KG1 (cell line): ENCODE measurements at regions not wholly inside any gene's neighbourhood (a gene's known extent, or its start where the extent isn't known, plus 50 kb on each side); places are given as distances from the start of the nearest gene placed in this dataset.

Experiments
- DNase-seq: peaks from one replicate; lab custom pipeline; 2025; lab: John Stamatoyannopoulos, UW

GRCh38 chr5:103463261-103463660, 99.3 kb downstream of the NUDT12 start:
- no peak for DNase-seq

GRCh38 chr5:103461243-103461642, 101.3 kb downstream of the NUDT12 start:
- DNase-seq: no peak

DNA sequence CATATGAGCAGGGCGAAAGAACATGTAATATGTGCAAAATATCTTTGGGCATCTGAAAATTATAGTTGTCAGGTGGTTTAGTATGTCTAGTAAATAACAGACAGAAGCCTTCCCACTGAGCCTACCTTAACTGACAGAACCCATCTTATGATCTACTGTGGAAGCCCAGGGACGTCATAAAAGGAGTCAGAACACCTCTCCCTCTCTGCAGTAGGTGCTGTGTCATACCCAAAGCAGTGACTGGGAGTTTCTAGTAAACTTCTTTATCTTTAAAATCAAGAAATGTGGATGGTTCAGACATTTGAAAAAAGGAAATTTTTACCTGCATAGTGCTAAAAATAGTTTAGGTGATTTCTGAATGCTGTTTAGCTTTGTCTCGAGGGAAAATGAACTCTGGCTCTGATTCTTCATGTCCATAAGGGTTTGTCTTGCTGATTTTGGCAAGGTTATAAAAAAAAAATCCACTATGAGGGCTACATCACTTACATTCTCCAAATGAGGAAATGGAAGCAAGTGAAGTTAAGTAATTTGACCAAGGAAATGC, 104.0 kb downstream of the NUDT12 start:
- DNase-seq: no peak

DNA sequence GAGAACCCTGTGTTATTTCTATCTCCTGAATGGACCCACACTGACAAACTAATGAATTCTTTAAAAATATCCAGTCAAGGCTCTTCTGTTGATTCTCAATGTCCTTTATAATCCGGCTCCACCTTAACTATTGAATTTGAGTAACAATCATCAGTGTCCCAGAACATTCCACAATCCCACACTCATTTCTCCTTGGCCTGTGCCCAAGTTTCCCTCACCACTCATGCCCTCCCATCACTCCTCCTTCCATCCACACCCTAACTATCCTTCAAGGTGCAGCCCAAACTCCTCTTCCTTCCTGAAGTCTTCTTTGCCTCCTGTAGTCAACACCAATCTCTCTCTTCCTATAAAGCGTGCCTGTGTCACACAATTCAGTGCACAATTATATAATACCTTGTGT, 106.1 kb downstream of the NUDT12 start:
- no peak for DNase-seq

DNA sequence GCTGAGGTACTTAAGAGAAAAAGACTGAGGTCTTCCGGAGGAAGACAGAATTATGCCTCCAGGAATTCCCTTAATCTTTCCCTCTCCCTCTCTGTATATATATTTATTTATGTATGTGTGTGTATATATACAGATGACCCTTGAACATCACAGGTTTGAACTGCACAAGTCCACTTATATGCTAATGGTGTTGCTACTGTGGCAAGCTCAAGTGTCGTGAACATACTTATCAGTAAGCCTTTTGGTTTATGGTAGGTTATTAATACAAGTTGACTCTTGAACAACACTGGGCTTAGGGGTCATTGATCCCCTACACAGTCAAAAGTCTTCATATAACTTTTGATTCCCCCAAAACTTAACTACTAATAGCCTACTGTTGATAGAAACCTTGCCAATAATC, 106.8 kb downstream of the NUDT12 start:
- no peak for DNase-seq

DNA sequence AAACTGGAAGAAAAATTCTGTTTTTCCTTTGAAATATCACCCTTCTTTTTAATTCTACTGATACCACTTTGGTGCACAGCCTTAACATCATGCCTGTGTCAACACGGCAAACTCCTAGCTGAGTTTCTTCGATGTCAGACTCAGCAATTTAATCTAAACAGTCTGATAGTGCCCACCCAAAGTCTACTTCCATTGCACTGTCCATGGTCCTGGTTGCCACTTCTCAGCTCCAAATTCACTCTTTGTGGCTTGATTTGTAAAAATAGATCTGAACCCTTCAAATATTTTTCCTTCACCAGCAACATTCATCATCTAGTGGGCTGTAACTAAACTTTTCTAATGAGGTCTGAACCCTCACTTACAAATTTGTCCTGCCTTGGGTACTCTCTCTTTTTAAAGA, 107.8 kb downstream of the NUDT12 start:
- DNase-seq: no peak

DNA sequence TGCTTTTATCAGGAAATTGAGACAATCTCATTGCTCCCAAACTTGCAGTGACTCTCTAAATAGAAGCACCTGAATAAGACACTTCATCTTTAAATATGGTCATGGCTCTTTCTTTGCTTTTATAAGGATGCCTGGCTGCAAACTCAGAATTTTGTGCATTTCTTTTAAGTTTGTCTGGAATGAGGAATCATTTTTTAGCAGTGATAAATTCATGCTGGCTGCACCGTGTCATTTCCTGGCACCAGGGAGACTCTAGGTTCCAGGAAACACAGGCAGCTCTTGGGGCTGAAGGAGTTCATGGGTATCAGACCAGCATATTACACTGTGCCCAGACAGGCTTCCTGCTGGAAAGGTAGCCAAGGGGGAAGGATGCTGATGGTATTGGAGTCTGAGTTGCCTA, 109.9 kb downstream of the NUDT12 start:
- no peak for DNase-seq

DNA sequence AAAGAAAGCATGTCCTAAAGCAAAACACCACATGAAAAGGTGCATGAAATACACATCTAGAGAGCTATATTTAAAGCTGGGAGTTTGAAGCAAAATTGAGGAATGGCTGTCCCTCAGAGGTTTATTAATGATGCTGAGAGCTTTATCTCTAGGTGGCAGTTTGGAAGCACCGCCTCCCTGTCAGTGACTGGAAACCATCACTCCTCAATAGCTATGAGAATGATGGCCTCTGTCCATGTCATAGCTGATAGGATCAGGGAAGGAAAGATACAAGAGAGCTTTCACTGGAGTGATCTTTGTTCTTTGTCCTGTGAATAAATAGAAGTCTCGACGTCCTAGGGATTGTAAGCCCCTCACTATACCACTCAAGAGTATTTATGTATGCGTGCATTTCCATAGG, 110.5 kb downstream of the NUDT12 start:
- DNase-seq: no peak

DNA sequence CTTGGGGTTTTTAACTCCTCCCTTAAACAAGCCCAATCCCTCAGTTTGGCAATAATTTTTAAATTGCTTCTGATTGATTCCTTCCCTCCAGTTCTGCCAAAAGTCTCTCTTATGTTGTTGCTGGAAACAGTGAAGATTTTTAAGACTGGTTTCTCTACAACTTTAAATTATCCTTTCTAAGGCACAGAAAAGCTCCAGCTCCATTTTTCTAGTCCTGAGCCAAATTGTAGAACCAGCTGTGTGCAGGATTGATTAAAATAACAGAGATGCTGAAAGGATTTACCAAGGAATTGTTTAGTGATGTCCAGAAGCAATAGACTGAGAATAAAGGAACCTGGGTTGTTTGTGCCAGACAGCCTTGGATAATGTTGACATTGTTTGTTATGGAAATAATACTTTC, 111.3 kb downstream of the NUDT12 start:
- DNase-seq: no peak

- no peak for DNase-seq
These were observed 112.1 kb downstream of the NUDT12 start for GRCh38 chr5:103450333-103451061.

DNA sequence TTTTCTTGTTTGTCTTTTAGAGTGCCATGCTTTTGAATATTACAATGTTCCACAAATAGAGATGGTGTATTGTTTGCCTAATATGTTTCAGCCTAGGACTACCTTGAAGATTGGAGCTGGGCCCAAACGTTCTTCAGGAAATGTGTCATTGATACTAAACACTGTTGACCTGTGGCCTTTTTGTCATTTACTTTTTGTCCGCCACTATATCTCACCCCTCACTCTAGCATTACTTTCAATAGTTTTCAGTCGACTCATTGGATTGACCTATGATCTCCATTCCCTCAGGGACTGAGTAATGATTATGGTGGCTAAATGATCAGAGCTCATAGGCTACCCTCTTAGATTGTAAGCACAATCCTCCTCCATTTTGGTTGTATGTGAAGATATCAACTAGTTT, 115.8 kb downstream of the NUDT12 start:
- DNase-seq: no peak

GRCh38 chr5:103445426-103446035, 117.1 kb downstream of the NUDT12 start:
- no peak for DNase-seq

- no peak for DNase-seq
These were observed 118.1 kb downstream of the NUDT12 start for GRCh38 chr5:103444333-103445038.

DNA sequence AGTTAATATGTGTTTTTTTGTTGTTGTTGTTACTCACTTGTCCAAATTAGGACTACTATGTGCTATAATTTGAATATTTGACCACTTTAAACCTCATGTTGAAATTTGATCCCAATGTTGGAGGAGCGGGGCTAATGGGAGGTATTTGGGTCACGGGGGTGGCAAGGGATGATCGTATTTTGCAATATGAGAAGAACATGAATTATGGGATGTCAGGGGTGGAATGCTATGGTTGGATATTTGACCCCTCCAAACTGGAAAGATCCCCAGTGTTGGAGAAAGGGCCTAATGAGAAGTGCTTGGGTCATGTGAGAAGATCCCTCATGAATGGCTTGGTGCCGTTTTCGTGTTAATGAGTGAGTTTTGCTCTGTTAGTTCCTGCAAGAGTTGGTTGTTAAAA, 119.8 kb downstream of the NUDT12 start:
- no peak for DNase-seq

GRCh38 chr5:103441523-103441922, 121.1 kb downstream of the NUDT12 start:
- DNase-seq: no peak

GRCh38 chr5:103439007-103439406, 123.6 kb downstream of the NUDT12 start:
- DNase-seq: no peak

- no peak for DNase-seq
These were observed 125.9 kb downstream of the NUDT12 start for GRCh38 chr5:103436656-103437055.

GRCh38 chr5:103436112-103436511, 126.5 kb downstream of the NUDT12 start:
- no peak for DNase-seq

DNA sequence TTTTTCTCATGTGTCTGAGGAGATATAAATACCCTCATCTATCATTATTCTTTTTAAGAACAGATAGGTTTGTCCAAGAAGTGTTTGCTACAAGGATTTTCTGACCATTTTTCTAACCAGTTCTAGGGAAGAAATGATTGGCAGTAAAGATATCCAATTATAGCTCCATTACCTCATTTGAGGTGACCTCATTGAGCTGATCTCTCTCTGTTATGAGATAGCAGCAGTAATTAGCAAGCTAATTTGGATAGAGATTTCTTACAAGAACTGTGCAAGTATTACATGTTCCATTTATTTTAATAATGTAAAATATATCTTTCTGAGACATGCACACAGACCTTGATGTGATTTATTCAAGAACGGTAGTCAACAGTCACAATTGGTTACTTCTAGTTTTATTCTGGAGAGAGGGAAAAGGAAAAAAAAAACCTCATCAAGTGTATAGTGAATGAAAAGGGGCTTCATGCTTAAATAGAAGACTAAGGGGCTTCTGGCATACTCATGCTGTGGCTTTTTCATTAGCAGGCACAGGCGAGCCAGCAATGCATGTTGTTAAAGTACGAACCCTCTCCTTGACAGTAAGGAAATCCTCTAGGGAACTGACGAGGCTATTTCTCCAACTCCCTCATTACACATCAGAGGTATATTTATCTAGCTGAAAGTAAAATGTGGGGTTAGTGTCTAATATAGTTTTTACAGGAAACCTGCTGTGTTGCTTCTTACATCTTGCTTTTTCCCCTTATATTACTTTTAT, 127.3 kb downstream of the NUDT12 start:
- no peak for DNase-seq

- no peak for DNase-seq
These were observed 128.5 kb downstream of the NUDT12 start for GRCh38 chr5:103434057-103434456.

GRCh38 chr5:103433211-103433610, 129.4 kb downstream of the NUDT12 start:
- no peak for DNase-seq

GRCh38 chr5:103428923-103429322, 133.7 kb downstream of the NUDT12 start:
- no peak for DNase-seq
